ENCODE measurements at regions not wholly inside any gene's neighbourhood (a gene's known extent, or its start where the extent isn't known, plus 50 kb on each side); places are given as distances from the start of the nearest gene placed in this dataset.

DNA sequence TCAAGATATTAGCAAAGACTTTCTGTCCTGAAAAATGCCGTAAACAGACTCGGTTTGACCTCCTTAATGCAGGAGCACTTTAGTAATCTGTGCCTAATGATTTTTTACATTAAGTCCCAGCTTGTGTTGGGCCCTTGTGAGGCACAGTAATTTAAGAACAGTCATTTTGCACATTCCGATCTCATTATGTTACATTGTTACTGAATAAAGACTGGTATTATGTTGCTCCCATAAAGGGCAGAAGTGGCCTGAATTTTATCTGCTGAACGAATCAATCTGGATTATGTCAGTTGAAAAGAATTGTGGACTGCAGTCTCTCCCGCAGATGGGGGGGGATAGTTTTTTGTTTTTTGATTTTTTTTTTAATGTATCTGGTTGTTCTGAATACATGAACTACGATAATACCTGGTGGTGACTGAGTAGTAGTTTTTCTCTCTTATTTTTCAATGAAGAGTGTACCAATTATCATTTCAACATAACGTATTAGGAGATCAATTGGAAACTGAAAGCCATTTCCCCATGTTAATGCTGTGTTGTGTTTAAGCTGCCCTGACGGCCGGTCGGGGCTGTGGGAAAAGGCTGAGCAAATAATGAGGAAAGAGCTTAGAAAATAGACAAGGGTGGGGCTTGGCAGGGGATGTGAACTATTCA lies 290.2 kb downstream of the ZNF536 start:
- 28 to 38% methylated on average over 10 of the region's 10 CpGs for WGBS, 2 donors
- intact Hi-C loops (cut with DNase I): no loop called here
- TF ChIP-seq POLR2A (IDR thresholded peaks at IDR 0.05): no peak
- TF ChIP-seq, protein P1, sequence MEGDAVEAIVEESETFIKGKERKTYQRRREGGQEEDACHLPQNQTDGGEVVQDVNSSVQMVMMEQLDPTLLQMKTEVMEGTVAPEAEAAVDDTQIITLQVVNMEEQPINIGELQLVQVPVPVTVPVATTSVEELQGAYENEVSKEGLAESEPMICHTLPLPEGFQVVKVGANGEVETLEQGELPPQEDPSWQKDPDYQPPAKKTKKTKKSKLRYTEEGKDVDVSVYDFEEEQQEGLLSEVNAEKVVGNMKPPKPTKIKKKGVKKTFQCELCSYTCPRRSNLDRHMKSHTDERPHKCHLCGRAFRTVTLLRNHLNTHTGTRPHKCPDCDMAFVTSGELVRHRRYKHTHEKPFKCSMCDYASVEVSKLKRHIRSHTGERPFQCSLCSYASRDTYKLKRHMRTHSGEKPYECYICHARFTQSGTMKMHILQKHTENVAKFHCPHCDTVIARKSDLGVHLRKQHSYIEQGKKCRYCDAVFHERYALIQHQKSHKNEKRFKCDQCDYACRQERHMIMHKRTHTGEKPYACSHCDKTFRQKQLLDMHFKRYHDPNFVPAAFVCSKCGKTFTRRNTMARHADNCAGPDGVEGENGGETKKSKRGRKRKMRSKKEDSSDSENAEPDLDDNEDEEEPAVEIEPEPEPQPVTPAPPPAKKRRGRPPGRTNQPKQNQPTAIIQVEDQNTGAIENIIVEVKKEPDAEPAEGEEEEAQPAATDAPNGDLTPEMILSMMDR (IDR thresholded peaks at IDR 0.05): no peak
- no peak for DNase-seq
- no peaks in the 10 kb centered on the region for H3K9me3 ChIP-seq
- H3K4me1 ChIP-seq: peaks cover 0 to 35% (median 15%) of the 10 kb centered on the region in 3 donors
- peaks cover 0 to 14% (median 0%) of the 10 kb centered on the region in 4 donors for H3K27me3 ChIP-seq
- peak overlapping the region in 1 of 4 donors; percentile 31 for H3K4me3 ChIP-seq
- no peaks in the 10 kb centered on the region for H3K36me3 ChIP-seq
- H3K27ac ChIP-seq: peak overlapping the region in 2 of 4 donors; percentile 24 to 71

DNA sequence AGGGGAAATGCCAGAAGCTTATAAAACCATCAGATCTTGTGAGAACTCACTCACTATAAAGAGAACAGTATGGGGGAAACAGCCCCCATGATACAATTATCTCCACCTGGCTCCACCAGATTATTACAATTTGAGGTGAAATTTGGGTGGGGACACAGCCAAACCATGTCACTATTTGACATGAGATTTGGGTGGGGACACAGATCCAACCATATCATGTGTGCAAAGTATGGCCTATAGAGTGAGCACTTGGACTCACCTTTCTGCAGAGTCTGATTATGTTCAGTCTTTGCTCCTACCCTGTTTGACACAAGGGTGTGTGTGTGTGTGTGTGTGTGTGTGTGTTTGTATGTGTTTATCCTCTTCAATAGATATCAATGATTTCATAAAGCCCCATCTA lies 287.5 kb downstream of the ZNF536 start:
- Histone ChIP-seq H3K27me3 (peaks cover 0 to 4% (median 0%) of the 10 kb centered on the region in 4 donors), H3K9me3 (no peaks in the 10 kb centered on the region), H3K27ac (no peak overlapping the region), H3K36me3 (no peaks in the 10 kb centered on the region), H3K4me3 (no peak overlapping the region), H3K4me1 (peaks cover 0 to 28% (median 4%) of the 10 kb centered on the region in 3 donors)
- intact Hi-C loops (cut with DNase I): loop anchor here (10.0 kb wide), 1 partner anchor 435 kb away; no protein-coding TSS in a partner anchor
- no peak for DNase-seq
- TF ChIP-seq, protein P1 (IDR thresholded peaks at IDR 0.05): no peak
- no peak for TF ChIP-seq POLR2A (IDR thresholded peaks at IDR 0.05)

DNA sequence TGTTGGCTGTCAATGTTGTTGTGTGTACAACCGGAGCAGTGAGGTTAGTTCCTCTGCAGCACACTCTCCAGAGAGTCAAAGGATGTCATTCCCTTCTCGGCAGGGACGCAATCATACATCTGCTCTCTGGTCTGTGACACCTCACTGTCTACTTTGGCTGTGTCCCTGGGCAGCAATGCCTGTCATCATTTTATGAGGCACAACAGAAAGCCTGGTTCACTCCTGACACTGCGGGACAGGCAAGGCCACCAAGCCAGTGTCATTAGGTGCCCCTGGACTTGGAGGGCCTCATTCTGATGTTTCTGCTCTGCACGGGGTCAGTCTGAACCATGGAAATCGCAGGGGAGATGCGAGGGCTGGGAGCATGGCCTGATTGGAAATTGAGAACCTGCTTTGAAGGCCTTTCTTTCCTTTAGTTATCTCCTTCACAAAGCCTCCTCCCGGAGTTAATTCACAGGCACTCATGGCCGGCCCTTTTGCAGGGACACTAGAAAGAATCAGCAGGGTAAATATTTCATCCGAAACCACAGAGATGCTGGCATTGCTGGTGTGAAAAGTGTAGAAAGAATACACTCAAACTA lies 284.4 kb downstream of the ZNF536 start:
- no peak for DNase-seq
- 73 to 85% methylated on average over 9 to 10 of the region's 10 CpGs for WGBS, 2 donors
- peaks cover 0 to 9% (median 0%) of the 10 kb centered on the region in 4 donors for H3K27me3 ChIP-seq
- no peak overlapping the region for H3K27ac ChIP-seq
- TF ChIP-seq POLR2A (IDR thresholded peaks at IDR 0.05): no peak
- TF ChIP-seq, protein P1 (IDR thresholded peaks at IDR 0.05): no peak
- no peaks in the 10 kb centered on the region for H3K36me3 ChIP-seq
- H3K4me1 ChIP-seq: no peaks in the 10 kb centered on the region
- intact Hi-C loops (cut with DNase I): loop anchor here (10.0 kb wide), 1 partner anchor 432 kb away; no protein-coding TSS in a partner anchor
- no peak overlapping the region for H3K4me3 ChIP-seq
- H3K9me3 ChIP-seq: no peaks in the 10 kb centered on the region

DNA sequence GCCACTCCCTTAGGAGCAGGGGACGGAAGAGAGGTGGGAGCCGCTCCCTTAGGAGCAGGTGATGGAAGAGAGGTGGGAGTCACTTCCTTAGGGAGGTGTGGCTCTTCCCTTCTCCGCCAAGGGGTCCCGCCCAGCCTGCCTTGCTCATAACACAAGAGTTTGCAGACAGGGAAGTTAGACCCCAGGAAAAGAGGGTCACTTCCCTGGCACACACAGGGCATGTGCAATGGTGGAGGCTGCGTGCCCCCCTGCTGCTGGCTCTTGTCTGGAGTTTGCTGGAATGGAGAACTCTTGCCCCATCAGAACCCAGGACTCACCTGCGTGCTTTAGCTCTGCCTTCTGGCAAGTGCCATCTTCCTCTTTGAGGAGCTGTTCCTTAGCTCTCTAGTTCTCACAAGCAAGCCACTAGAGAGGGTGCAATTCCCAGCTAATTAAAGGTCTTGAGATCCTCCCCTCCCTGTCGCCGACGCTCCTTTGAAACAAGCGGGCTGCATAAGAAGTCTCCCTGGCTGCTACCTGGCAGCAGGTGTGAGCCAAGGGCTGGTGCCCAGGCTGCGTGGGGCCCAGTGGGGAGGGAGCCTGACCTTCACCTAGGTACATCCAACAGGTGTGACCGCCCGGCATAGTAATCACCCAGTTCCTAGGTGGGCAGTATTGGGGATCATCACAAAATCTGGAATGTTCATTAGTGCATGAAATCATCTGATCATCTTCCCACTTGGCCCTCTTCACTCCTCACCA lies 281.6 kb downstream of the ZNF536 start:
- Histone ChIP-seq H3K9me3 (no peaks in the 10 kb centered on the region), H3K27ac (no peak overlapping the region), H3K4me1 (no peaks in the 10 kb centered on the region), H3K27me3 (peaks cover 0 to 23% (median 0%) of the 10 kb centered on the region in 4 donors), H3K36me3 (no peaks in the 10 kb centered on the region), H3K4me3 (no peak overlapping the region)
- WGBS, 2 donors: 72 to 85% methylated on average over 5 to 13 of the region's 13 CpGs
- no peak for DNase-seq
- intact Hi-C loops (cut with DNase I): loop anchor here (10.0 kb wide), 1 partner anchor 429 kb away; no protein-coding TSS in a partner anchor
- TF ChIP-seq POLR2A (IDR thresholded peaks at IDR 0.05): no peak
- TF ChIP-seq, protein P1 (IDR thresholded peaks at IDR 0.05): no peak

DNA sequence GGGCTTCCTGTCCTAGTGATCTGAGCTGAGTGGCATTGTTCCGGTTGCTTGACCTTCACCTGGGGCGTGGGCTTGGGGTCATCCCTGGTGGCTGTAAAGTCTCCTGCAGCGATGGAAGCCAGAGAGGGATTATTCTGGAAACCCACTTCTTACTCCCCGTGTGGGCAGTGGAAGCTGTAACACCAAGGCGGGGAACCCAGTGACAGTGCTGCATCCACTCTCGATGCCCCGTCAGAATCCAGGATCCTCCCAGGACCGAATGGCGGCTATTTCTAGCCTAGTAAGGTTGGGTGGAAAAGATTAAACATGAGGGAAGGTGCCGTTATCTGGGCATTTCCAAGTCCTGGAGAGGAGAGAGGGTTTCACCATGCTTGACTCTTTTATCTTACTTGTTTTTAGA lies 280.6 kb downstream of the ZNF536 start:
- Histone ChIP-seq H3K9me3 (no peaks in the 10 kb centered on the region), H3K27ac (no peak overlapping the region), H3K27me3 (peaks cover 0 to 33% (median 0%) of the 10 kb centered on the region in 4 donors), H3K4me1 (no peaks in the 10 kb centered on the region), H3K36me3 (no peaks in the 10 kb centered on the region), H3K4me3 (no peak overlapping the region)
- no peak for DNase-seq
- TF ChIP-seq POLR2A (IDR thresholded peaks at IDR 0.05): no peak
- TF ChIP-seq, protein P1 (IDR thresholded peaks at IDR 0.05): no peak
- WGBS, 2 donors: 81 to 85% methylated on average over 3 to 7 of the region's 10 CpGs
- intact Hi-C loops (cut with DNase I): loop anchor here (10.0 kb wide), 1 partner anchor 428 kb away; no protein-coding TSS in a partner anchor
